ENCODE measurements at regions not wholly inside any gene's neighbourhood (a gene's known extent, or its start where the extent isn't known, plus 50 kb on each side); places are given as distances from the start of the nearest gene placed in this dataset.

- H3K36me3 Mint-ChIP-seq (ENCODE audit: low read depth) = no peaks in the 10 kb centered on the region
- DNase-seq = no peak
- H3K27me3 Mint-ChIP-seq (ENCODE audit: low read depth, poor library complexity) = peaks cover 12% of the 10 kb centered on the region
- no peak for TF ChIP-seq CTCF (IDR thresholded peaks at IDR 0.05)
- no peaks in the 10 kb centered on the region for H3K9me3 Mint-ChIP-seq
- H3K4me3 Mint-ChIP-seq = no peak overlapping the region
- no peak overlapping the region for H3K27ac Mint-ChIP-seq
- peaks cover 20% of the 10 kb centered on the region for H3K4me1 Mint-ChIP-seq
Measured at GRCh38 chr2:3062476-3063260, 314.9 kb downstream of the EIPR1 start.

GRCh38 chr2:3060049-3060448 lies 317.6 kb downstream of the EIPR1 start:
- peaks cover 3% of the 10 kb centered on the region for H3K9me3 Mint-ChIP-seq
- H3K4me3 Mint-ChIP-seq = no peak overlapping the region

GRCh38 chr2:3059141-3059925 lies 318.3 kb downstream of the EIPR1 start:
- H3K27ac Mint-ChIP-seq = no peak overlapping the region
- H3K27me3 Mint-ChIP-seq (ENCODE audit: low read depth, poor library complexity) = no peaks in the 10 kb centered on the region
- TF ChIP-seq CTCF (IDR thresholded peaks at IDR 0.05) = no peak
- peaks cover 20% of the 10 kb centered on the region for H3K4me1 Mint-ChIP-seq
- DNase-seq = no peak
- H3K36me3 Mint-ChIP-seq (ENCODE audit: low read depth) = no peaks in the 10 kb centered on the region
- peaks cover 3% of the 10 kb centered on the region for H3K9me3 Mint-ChIP-seq
- H3K4me3 Mint-ChIP-seq = no peak overlapping the region

More at GRCh38 chr2:3060049-3060448, 317.6 kb downstream of the EIPR1 start:
- no peak for TF ChIP-seq CTCF (IDR thresholded peaks at IDR 0.05)
- DNase-seq = no peak
- H3K27me3 Mint-ChIP-seq (ENCODE audit: low read depth, poor library complexity) = peaks cover 4% of the 10 kb centered on the region
- H3K27ac Mint-ChIP-seq = no peak overlapping the region
- peaks cover 20% of the 10 kb centered on the region for H3K4me1 Mint-ChIP-seq
- no peaks in the 10 kb centered on the region for H3K36me3 Mint-ChIP-seq (ENCODE audit: low read depth)

- Mint-ChIP-seq H3K27ac (no peak overlapping the region), H3K27me3 (ENCODE audit: low read depth, poor library complexity) (no peaks in the 10 kb centered on the region)
Measured at GRCh38 chr2:3054066-3054465, 323.6 kb downstream of the EIPR1 start.

GRCh38 chr2:3051266-3051665 lies 326.4 kb downstream of the EIPR1 start:
- H3K27me3 Mint-ChIP-seq (ENCODE audit: low read depth, poor library complexity) = no peaks in the 10 kb centered on the region
- H3K36me3 Mint-ChIP-seq (ENCODE audit: low read depth) = no peaks in the 10 kb centered on the region
- no peak for DNase-seq
- no peak overlapping the region for H3K27ac Mint-ChIP-seq
- no peak overlapping the region for H3K4me3 Mint-ChIP-seq
- no peak for TF ChIP-seq CTCF (IDR thresholded peaks at IDR 0.05)
- peaks cover 3% of the 10 kb centered on the region for H3K9me3 Mint-ChIP-seq
- no peaks in the 10 kb centered on the region for H3K4me1 Mint-ChIP-seq

More at GRCh38 chr2:3054066-3054465, 323.6 kb downstream of the EIPR1 start:
- Mint-ChIP-seq H3K36me3 (ENCODE audit: low read depth) (no peaks in the 10 kb centered on the region), H3K4me3 (no peak overlapping the region), H3K4me1 (peaks cover 2% of the 10 kb centered on the region), H3K9me3 (peaks cover 3% of the 10 kb centered on the region)
- no peak for TF ChIP-seq CTCF (IDR thresholded peaks at IDR 0.05)
- no peak for DNase-seq

All from nephron progenitor cell (in vitro differentiated cells).